ENCODE measurements at regions not wholly inside any gene's neighbourhood (a gene's known extent, or its start where the extent isn't known, plus 50 kb on each side); places are given as distances from the start of the nearest gene placed in this dataset.
"Not testable (repeated sequence)": the region's sequence is repeated elsewhere in the genome, so short reads cannot be mapped to it uniquely, and the experiment has no call there.

- Histone ChIP-seq H3K9ac (ENCODE audit: low read depth in 2 of 2, low read length in 2 of 2) (no peak overlapping the region), H3K27me3 (no peaks in the 10 kb centered on the region), H3K9me3 (no peaks in the 10 kb centered on the region), H3K4me3 (no peak overlapping the region), H3K4me1 (no peaks in the 10 kb centered on the region), H3K36me3 (no peaks in the 10 kb centered on the region), H3K27ac (no peak overlapping the region)
- TF ChIP-seq, protein P1, sequence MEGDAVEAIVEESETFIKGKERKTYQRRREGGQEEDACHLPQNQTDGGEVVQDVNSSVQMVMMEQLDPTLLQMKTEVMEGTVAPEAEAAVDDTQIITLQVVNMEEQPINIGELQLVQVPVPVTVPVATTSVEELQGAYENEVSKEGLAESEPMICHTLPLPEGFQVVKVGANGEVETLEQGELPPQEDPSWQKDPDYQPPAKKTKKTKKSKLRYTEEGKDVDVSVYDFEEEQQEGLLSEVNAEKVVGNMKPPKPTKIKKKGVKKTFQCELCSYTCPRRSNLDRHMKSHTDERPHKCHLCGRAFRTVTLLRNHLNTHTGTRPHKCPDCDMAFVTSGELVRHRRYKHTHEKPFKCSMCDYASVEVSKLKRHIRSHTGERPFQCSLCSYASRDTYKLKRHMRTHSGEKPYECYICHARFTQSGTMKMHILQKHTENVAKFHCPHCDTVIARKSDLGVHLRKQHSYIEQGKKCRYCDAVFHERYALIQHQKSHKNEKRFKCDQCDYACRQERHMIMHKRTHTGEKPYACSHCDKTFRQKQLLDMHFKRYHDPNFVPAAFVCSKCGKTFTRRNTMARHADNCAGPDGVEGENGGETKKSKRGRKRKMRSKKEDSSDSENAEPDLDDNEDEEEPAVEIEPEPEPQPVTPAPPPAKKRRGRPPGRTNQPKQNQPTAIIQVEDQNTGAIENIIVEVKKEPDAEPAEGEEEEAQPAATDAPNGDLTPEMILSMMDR (IDR thresholded peaks at IDR 0.05): no peak
- no peak for DNase-seq
- intact Hi-C loops (cut with DNase I): no loop called here
Observed at GRCh38 chr5:60076746-60077145, 183.2 kb upstream of the PDE4D start.

- TF ChIP-seq, protein P1 (IDR thresholded peaks at IDR 0.05): no peak
- no peaks in the 10 kb centered on the region for H3K27me3 ChIP-seq
- intact Hi-C loops (cut with DNase I): no loop called here
- no peak overlapping the region for H3K4me3 ChIP-seq
- H3K4me1 ChIP-seq: no peaks in the 10 kb centered on the region
- no peak overlapping the region for H3K9ac ChIP-seq (ENCODE audit: low read depth in 2 of 2, low read length in 2 of 2)
- no peaks in the 10 kb centered on the region for H3K9me3 ChIP-seq
- H3K36me3 ChIP-seq: no peaks in the 10 kb centered on the region
- no peak for DNase-seq
- no peak overlapping the region for H3K27ac ChIP-seq
Observed at GRCh38 chr5:60066502-60066901, 173.0 kb upstream of the PDE4D start.

DNA sequence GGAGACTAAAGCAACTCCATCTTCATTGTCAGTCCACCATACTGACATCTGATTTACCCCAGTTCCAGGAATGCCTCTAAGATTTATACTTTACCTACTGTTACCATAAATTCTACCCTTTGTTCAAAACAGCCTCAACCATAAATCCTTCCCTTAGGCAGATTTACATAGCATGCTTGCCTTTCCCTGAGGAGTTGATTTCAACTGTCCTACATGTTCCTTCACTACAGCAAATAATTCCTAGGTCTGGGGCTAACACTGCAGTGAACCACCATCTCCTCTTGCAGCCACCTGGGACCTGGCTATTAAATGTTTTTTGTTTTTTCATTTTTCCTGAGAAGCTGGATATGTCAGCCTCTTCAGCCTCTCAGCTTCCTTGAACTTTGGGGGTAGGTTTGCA lies 166.9 kb upstream of the PDE4D start:
- Histone ChIP-seq H3K36me3 (no peaks in the 10 kb centered on the region), H3K4me3 (no peak overlapping the region), H3K4me1 (no peaks in the 10 kb centered on the region), H3K27me3 (no peaks in the 10 kb centered on the region), H3K9me3 (no peaks in the 10 kb centered on the region), H3K9ac (ENCODE audit: low read depth in 2 of 2, low read length in 2 of 2) (no peak overlapping the region), H3K27ac (no peak overlapping the region)
- DNase-seq: no peak
- intact Hi-C loops (cut with DNase I): no loop called here
- TF ChIP-seq, protein P1 (IDR thresholded peaks at IDR 0.05): no peak

- no peaks in the 10 kb centered on the region for H3K9me3 ChIP-seq
- no peaks in the 10 kb centered on the region for H3K36me3 ChIP-seq
- no peaks in the 10 kb centered on the region for H3K27me3 ChIP-seq
- TF ChIP-seq, protein P1 (IDR thresholded peaks at IDR 0.05): no peak
- no peak for DNase-seq
- H3K4me3 ChIP-seq: no peak overlapping the region
- no peaks in the 10 kb centered on the region for H3K4me1 ChIP-seq
- no peak overlapping the region for H3K27ac ChIP-seq
- intact Hi-C loops (cut with DNase I): no loop called here
- no peak overlapping the region for H3K9ac ChIP-seq (ENCODE audit: low read depth in 2 of 2, low read length in 2 of 2)
Observed at GRCh38 chr5:60056191-60056590, 162.7 kb upstream of the PDE4D start.

DNA sequence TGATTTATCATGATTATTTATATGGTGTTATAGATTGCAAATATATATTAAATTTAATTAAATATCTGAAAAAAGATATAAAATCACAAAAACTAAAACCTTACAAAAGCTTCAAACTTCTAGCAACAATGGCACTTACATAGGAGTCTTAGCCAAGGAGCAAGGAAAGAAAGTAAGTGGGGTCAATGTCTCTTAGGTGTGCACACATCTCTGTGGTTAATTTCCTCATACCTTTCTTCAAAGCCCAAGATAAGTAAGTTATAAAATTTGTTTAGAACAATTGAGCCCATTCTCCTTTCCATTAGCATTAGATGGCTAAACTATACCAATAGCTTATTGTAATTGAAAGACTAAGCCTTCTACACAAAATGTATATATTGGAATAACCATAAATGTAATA lies 161.6 kb upstream of the PDE4D start:
- DNase-seq: no peak
- Histone ChIP-seq H3K9me3 (no peaks in the 10 kb centered on the region), H3K4me1 (no peaks in the 10 kb centered on the region), H3K27me3 (no peaks in the 10 kb centered on the region), H3K27ac (no peak overlapping the region), H3K4me3 (no peak overlapping the region), H3K9ac (ENCODE audit: low read depth in 2 of 2, low read length in 2 of 2) (no peak overlapping the region), H3K36me3 (no peaks in the 10 kb centered on the region)
- intact Hi-C loops (cut with DNase I): no loop called here
- TF ChIP-seq, protein P1 (IDR thresholded peaks at IDR 0.05): no peak

- H3K27me3 ChIP-seq; H3K9me3 ChIP-seq; H3K36me3 ChIP-seq; H3K4me3 ChIP-seq; H3K27ac ChIP-seq; intact Hi-C loops (cut with DNase I); H3K4me1 ChIP-seq; H3K9ac ChIP-seq (ENCODE audit: low read depth in 2 of 2, low read length in 2 of 2); DNase-seq: not testable (repeated sequence)
Observed at GRCh38 chr5:60041996-60042664, 148.6 kb upstream of the PDE4D start.

DNA sequence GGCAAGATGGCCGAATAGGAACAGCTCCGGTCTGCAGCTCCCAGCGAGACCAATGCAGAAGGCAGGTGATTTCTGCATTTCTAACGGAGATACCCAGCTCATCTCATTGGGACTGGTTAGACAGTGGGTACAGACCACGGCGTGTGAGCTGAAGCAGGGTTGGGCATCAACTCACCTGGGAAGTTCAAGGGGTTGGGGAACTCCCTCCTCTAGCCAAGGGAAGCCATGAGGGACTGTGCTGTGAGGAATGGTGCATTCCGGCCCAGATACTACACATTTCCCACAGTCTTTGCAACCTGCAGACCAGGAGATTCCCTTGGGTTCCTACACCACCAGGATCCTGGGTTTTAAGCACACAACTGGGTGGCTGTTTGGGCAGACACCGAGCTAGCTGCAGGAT lies 148.0 kb upstream of the PDE4D start:
- H3K27me3 ChIP-seq; H3K36me3 ChIP-seq; H3K9ac ChIP-seq (ENCODE audit: low read depth in 2 of 2, low read length in 2 of 2); DNase-seq; H3K4me1 ChIP-seq; H3K27ac ChIP-seq; H3K4me3 ChIP-seq; H3K9me3 ChIP-seq; intact Hi-C loops (cut with DNase I): not testable (repeated sequence)

Measured in colonic mucosa (tissue), 4 donors.